ENCODE measurements at regions not wholly inside any gene's neighbourhood (a gene's known extent, or its start where the extent isn't known, plus 50 kb on each side); places are given as distances from the start of the nearest gene placed in this dataset.

DNA sequence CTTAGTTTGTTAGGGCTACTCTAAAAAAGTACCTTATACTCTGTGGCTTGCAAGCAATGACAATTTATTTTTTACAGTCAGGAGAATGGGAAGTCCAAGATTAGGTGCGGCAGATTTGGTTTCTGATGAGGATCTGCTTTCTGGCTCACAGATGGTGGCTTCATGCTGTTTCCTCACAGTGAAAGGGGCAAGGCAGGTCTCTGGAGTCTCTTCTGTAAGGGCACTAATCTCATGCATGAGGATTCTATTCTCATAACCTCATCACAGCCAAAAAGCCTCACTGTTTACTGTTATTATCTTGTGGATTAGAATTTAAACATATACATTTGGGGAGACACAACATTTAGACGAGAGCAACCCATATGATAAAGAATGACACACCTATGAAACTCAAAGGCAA lies 1957.4 kb upstream of the SEL1L start:
- no peak for DNase-seq (ENCODE audit: low read depth, low spot score)

DNA sequence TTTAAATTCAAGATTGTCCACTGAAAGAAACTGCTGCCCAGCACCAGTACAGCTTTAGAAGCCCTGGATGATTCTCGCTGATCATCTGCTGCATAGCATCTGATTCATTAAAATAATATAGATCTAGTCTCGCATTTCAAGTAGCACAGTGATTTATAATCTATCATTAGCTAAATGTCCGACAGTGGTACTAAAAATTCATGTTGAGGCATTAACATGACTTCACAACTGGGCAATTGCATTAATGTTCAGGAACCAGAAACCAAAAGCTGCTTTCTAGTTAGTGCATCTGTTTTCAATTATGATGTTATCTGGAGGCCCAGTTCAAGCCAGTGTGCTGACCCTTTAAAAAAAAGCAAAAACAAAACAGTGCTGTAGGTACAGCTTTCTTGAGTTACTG lies 1987.2 kb upstream of the SEL1L start:
- no peak for DNase-seq (ENCODE audit: low read depth, low spot score)

DNA sequence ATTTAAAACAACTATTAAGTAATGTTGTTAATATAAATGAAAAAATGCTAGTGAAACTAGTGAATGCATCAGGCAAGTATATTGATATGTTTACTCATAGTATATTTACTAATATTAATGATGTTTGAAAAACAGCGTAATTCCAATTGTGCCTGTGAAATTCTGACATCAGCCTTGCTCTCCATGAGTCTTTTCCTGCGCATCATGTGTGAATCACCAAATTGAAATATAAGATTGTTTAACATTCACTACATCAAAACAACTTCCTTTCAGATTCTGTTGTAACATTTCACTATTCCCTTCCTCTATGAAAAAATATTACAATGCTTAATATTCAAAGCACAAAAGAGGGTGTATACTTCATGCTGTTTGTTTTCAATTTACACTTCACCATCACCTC lies 1995.9 kb upstream of the SEL1L start:
- DNase-seq (ENCODE audit: low read depth, low spot score), result no peak

DNA sequence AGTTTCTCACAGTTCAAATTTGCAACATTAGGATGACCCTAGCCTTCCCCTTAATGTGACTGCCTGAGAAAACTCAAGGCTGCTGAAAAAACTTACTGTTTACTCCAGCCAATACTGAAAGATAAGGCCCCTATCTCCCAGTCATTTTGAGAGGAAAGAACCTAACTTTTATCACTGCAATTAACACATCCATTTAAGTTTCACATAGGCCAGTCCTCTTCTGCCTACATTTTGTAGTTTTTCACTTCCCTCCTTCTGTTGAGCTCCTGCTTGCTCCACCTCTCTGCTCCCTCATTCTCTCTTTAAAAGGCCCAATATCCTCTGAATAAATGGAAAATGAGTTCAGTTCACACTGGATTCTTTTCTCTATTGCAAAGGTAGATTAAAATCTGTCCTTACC lies 1996.2 kb upstream of the FLRT2 start:
- DNase-seq (ENCODE audit: low read depth, low spot score), result no peak

DNA sequence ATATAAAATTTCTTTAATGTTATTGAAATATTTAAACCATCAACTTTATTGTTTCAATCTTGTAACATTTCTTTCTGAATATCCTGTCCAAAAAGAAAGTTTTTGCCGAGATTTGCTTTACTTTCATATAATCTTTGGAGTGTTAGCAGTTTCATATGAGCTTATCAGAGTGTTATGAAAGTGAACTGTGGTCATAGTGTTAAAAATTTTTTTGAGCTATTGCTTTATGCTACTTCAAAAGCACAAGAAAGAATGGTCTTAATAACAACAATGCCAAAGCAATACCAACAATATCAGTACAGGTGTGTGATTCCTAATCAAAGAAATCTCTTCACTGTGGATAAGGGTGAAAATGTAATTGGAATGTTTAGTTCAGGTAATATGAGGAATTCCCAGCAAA lies 1994.9 kb upstream of the FLRT2 start:
- DNase-seq (ENCODE audit: low read depth, low spot score), result no peak

DNA sequence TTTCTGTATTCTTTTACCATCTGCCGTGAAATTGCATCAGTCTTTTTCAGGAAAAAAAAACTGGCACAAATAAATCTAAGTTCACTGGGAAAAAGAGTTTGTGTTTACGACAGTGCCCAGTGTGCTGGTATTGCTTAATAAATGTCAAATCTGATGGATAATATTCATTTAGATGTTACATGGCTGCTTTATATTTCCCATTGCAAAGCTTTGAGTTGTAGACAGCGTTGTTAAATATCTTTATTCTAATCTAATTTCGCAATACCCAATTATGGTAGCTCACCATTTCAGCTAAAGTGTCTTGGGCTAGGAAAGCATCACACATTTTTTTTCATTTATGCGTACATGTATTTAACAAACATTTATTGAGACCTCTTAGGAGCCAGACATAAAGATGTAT lies 1994.5 kb upstream of the FLRT2 start:
- DNase-seq (ENCODE audit: low read depth, low spot score), result no peak

DNA sequence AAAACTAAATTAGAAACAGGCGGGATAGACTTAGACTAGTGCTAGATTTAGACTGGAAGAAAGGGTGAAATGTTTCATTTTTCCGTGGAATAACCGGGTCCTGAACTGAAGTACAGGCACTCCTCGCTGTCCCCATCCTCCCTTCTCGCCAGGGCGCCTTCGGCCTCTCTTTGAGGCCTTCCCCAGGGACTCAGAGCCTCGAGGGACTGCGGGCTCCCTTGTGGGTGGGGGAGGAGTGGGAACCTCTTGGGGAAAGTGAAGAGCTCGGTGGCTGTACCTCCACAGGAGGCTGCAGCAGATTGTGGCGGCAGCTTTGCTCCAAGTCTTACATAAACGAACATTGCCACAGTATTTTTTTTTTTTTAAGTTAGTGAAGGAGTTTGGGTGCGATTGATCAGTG lies 1988.8 kb upstream of the FLRT2 start:
- no peak for DNase-seq (ENCODE audit: low read depth, low spot score)

DNA sequence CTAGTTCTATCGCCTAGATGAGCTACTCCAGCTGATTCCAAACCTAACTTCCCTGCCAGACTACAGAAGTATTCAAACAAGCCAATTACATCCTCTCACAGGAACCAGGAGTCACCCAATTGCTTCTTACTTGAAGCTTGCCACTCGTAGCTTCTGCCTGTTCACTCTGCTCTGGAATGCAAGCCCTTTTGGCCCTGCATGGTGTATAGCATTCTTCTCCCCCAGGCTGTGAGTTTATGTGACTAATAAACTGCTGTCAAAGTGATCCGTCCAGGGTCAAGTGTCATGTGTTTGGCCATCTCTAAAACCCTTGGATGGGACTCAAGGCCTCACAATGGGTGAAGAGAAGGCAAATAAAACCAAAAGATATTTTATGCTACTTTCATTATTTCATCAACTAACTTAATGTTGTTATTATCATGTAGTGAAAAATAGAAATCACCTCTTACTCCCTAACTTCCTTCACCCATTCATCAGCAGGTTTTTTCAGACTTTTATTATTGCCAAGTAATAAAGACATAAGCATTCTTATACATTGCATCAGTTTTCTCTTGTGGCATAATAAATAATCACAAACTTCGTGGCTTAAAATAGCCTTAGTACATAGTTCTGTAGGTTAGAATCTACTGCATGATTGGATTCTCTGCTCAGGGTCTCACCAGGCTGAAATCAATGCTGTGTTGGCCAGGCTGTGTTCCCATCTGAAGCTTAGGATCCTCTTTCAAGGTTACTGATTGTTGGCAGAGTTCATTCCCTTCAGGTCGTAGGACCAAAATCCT lies 1981.7 kb upstream of the FLRT2 start:
- DNase-seq (ENCODE audit: low read depth, low spot score), result no peak

DNA sequence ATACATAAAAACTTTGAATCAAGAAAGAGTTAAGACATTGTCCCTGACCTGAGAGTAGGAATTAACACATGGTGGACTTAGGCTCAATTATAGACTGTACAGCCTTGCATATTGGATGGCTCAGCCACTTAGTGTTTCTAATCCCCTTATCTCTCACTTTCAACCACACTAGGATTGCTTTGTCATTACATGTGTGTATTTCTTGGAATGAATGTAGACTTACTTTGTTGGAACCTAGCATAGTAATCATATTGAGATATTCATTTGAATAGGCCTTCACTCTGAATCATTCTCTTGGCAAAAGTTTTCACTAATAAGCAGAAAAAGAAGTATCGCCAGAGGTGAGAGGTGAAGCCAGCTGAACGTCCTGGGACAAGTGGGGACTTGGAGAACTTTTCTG lies 1973.9 kb upstream of the FLRT2 start:
- no peak for DNase-seq (ENCODE audit: low read depth, low spot score)

DNA sequence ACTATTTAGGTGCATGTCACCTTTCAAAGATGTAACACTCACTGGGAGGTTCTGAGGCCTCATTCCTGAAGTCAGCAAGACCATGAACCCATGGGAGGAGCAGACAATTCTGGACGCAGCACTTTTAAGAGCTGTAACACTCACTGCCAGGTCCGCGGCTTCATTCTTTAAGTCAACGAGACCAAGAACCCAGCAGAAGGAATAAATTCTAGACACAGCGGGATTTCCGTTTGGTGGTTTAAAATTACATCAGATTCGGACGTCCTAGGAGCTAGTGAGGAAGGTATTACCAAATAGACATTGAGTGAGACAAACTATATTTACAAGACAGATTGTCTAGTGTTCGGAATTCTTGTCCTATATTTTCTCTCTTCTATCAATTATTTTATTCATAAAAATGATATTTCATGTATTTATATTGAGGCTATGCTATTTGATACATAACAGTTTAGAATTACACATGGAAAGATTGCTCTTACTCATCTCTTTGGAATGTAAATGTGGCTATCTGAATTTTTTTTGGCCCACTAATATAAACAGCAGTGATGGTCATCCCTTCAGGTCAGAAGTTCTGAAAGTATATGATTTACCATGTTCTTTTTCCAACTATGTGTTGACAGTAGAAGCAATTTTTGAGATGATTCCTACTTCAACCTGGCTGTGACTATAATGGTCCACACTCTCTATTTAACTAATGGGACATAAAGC lies 1973.0 kb upstream of the FLRT2 start:
- no peak for DNase-seq (ENCODE audit: low read depth, low spot score)

DNA sequence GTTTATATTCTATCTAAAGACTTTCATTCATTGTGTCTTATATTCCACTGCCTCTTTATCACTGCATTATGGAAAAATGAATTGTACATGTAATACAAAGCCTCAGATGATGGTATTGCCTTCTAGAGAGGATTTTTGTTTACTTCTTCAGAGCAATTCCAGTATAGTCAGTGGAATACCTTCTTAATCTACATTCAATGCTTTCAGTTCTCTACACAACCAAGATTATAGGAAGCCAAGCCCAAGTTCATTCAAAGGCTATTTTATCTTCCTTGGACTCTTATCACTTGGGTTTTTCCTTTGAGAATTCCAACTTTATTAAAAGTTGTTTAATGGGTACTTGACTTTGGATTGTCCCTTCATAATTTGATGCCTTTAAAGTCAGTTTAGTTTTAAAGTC lies 1971.0 kb upstream of the FLRT2 start:
- no peak for DNase-seq (ENCODE audit: low read depth, low spot score)

DNA sequence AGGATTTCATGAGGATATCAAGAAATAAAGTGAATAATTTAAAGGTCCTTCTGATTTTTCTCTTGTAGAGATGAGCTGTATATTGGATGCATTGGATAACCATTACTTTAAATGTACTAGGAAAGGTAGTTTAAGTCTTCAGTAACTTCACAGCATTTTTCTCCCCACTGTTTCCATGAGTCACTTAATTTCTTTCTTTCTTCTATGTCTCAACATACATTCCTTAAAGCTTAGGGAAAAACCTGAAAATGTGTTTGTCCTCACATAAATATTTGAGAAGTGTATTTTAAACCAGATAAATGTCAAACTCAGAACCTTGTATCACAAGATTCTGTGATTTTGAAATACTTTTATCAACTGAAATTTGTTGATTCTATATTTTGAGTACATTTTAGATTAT lies 1970.2 kb upstream of the FLRT2 start:
- no peak for DNase-seq (ENCODE audit: low read depth, low spot score)

DNA sequence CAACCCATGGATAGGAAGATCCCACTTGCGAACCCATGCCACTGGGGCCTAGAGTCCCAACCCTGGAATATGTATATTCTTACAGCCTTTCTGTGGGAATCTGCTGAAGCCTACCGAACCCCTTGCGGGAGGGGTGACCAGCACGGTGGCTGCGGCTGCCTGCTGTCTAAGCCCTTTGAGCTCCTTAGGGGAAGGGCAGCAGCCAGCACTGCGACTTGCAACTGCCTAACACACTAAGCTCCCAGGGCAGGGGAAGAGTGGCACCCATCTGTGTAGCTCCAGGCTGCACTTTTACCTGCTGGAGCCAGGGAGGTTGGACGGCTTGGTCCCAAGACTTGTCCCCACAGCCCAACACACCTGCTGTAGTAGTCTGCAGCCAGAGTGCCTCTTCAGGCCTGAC lies 1968.7 kb upstream of the FLRT2 start:
- DNase-seq (ENCODE audit: low read depth, low spot score), result no peak

DNA sequence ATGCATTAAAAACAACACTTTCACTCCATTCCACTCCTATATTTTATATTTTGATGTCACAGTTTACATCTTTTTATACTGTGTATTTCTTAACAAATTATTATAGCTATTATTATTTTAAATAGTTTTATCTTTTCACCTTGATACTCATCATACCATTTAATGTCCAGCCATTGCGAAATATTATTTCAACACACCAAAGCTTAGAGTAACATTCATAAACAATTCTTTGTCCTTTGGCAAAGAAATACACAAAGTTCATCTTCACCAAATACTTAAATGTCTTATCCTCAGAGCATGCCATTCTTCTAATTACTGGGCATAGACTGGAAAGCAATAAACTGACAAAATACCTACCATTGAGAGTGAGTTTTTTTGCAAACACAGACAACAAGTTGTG lies 1963.4 kb upstream of the FLRT2 start:
- DNase-seq (ENCODE audit: low read depth, low spot score), result no peak

DNA sequence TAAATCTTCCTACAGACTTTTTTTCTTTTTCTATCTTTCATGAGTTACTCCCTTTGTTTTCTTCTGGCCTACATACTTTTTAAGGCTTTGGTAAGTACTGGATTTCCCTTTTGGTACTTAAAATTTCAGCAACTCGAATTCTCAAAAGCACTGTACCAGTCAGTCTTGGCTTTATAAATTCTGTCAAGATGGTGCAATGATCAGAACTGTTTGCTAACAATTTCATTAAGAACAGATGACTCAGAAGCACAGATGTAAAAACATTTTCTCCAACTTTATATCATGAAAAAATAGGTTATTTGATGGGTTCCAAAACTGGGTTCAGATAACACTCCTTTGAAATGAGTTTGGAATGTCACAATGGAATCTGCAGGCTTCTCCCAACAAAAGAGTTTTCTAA lies 1961.8 kb upstream of the FLRT2 start:
- no peak for DNase-seq (ENCODE audit: low read depth, low spot score)

DNA sequence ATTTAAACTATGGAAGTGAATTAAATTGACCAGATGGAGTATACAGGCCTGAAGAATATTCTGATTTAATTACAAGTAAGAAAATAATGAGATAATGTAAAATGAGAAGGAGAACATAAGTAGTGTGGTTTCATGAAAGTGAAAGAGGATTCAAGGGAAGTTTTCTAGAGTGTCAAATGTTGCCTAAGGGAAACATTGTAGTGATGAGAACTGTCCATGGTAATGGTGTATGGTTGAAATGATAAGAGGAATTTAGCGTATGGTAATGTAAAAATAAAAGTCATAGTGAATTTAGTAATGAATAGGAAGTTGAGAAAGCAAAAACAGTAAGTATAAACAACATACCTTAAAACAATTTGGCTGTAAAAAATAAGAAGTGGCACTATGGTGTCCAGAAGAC lies 1954.6 kb upstream of the FLRT2 start:
- DNase-seq (ENCODE audit: low read depth, low spot score), result no peak

DNA sequence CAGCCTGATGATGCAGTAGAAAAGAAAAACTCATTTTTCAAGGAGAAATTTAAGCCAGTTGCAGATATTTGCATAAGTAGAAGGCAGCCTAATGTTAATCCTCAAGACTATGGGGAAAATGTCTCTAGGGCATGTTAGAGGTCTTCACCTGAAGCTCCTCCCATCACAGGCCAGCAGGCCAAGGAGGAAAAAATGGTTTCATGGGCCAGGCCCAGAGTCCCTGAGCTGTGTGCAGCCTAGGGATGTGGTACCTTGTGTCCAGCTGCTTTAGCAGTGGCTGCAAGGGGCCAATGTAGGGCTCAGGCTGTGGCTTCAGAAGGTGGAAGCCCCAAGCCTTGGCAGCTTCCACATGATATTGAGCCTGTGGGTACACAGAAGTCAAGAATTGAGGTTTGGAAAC lies 1946.7 kb upstream of the FLRT2 start:
- no peak for DNase-seq (ENCODE audit: low read depth, low spot score)

DNA sequence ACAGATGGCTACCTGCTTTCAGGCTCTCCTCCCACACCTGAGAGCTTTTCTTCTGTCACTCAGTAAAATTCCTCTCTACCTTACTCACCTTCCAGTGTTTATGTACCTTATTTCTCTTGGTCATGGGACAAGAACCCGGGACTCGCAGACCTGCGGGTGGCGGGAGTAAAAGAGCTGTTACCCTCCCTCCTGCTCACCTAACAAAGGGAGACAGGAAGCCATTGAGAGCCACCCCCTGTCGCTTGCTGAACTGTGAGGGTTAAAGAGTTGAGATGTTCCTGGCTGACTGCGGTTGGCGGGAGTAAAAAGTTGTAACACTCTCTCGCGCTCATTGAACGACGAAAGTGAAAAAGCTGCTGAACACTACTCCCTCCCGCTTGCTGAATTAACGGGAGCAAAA lies 1935.1 kb upstream of the FLRT2 start:
- DNase-seq (ENCODE audit: low read depth, low spot score), result no peak

DNA sequence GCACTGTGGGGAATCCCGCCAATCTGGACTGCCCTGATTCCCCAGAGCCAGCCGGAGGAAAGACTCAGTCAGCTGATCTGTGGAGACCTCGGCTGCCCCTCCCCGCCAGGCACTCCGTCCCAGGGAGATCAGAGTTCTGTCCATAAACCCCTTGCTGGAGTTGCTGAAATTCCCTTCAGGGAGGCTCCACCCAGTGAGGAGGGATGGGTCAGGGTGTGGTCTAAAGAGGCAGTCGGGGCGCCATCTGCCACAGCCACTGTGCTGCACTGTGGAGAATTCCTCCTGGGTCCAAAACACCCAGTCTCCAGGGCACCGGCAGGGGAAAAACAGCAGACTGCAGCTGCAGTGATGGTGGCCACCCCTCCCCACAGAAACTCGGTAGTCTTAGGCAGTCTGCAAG lies 1922.3 kb upstream of the FLRT2 start:
- no peak for DNase-seq (ENCODE audit: low read depth, low spot score)

DNA sequence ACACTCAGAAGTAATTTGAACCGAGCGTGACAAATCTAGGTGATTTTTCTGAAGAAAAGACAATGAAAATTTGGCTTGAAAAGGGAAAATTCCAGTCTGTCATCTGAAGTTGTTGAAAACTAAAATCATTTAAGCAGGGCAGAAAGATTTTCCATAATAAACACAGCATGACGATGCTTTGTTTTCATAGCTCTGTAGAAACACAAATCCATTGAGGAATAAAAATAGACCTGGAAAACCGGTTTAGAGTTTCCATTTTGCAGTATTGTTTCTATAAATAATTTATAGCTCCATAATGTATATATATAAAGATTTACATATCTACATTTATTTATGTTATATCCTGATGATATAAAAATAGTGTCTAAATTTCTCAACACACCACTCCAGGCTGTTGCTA lies 1918.5 kb upstream of the FLRT2 start:
- no peak for DNase-seq (ENCODE audit: low read depth, low spot score)

DNA sequence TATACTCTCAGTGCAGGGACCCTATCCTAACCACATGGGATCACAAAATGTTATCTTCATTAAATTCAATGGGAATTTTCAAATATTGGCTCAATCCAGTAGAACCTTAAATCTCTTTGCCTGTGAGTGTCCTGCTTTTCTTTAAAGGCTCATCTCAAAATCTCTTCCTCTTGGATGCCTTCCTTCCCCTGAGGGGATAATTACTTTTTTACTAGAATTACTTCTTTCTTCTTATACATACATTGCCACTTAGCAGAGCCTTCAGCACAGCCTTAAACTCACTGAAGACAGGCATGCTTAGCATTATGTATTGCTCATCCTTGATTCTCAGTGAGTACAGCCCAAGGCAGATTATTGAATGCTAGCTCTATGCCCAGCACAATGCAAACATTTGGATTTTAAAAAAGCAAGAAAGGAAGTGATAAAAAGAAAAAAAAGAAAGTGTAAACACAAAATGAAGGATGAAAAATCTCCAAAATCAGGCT lies 1918.0 kb upstream of the FLRT2 start:
- no peak for DNase-seq (ENCODE audit: low read depth, low spot score)

DNA sequence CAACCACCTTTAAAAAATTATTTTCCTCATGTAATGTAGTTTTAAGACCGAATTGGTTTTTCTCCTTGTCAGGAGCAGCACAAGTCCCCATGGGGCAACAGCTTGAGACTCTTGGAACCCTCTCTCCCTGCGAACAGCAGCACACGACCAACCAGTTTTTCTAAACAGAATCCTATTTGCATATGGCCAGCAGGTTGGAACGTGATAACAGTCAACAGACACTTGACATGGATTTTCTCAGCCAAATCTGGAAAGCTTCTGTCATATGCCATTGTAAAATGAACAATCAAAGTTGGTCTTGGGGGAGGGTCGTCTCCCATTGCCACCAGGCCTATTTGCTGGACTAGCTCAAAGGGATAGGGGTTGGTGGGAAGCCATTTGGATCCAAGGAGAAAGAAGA lies 1915.0 kb upstream of the FLRT2 start:
- DNase-seq (ENCODE audit: low read depth, low spot score), result no peak

DNA sequence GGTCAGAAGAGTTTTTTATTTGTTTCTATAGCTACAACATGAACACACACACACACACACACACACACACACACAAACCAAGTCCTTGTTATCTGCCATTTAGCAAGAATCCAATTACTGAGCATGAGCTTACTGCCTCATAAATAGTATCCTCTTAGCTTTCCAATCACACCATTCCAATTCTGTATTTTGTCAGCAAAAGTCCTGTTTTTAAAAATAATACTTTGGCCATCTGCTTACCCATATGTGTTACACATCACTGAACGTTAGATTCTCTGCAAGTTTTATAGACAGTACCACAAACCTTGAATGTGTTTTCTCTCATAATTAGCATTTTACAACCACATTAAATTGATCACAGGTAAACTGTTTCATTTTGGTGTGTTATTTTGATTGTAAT lies 1905.4 kb upstream of the FLRT2 start:
- no peak for DNase-seq (ENCODE audit: low read depth, low spot score)
